CD4-positive, alpha-beta T cell treated with Interleukin-2 at 100 ng/mL for 4 hours (primary cell): ENCODE measurements at regions not wholly inside any gene's neighbourhood (a gene's known extent, or its start where the extent isn't known, plus 50 kb on each side); places are given as distances from the start of the nearest gene placed in this dataset.
"Not testable (repeated sequence)": the region's sequence is repeated elsewhere in the genome, so short reads cannot be mapped to it uniquely, and the experiment has no call there.

Experiments used
- DNase-seq: peaks from one replicate; pipeline ENCODE4 v3.0.0-alpha.2; 2020; ENCODE audit warnings: low spot score

DNA sequence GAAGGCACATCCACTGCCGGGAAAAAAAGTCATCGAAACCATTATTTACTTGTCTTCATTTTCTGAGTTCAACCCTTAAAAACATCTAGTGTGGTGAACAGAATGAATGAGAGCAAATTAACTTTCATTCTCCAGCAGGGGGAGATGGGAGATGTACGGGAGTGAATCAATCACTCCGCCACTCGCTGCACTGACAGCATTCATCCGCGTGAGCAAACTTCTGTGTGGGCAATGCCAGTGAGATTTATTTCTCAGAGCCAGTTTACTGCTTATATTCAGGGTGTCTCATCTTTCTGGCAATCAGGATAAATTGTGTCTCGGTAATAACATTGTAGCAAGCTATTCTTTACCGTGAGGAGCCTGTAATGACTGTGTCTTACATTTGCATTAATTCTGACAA is 463.6 kb upstream of the MIS18BP1 start:
- no peak for DNase-seq

DNA sequence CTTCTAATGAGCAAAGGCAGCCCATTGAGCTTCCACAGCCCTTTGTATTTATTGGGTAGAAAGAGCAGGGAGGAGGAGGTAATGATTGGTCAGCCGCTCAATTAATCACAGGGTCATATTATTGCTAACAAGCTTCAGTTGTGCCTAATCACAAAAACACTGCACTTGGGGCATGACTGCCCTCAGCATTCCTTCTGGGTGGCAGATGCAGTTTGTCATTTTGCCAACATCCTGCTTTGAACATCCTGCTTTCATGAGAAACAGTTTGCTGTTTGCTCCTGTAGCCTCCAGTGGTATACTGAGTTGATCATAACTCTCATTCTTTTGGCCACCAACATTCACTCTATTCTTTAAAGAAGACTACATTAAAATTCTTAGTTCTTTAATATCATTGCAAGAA is 462.9 kb upstream of the MIS18BP1 start:
- no peak for DNase-seq

DNA sequence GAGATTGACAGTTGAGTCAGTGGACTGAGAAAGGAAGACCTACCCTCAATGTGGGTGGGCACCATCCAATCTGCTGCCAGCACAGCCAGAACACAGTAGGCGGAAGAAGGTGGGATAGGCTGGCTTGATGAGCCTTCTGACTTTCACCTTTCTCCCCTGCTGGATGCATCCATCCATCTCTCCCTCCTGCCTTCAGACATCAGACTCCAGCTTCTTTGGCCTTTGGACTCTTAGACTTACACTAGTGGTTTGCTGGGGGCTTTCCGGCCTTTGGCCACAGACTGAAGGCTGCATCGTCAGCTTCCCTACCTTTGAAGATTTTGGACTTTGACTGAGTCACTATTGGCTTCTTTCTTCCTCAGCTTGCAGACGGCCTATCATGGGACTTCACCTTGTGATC is 456.5 kb upstream of the MIS18BP1 start:
- no peak for DNase-seq

DNA sequence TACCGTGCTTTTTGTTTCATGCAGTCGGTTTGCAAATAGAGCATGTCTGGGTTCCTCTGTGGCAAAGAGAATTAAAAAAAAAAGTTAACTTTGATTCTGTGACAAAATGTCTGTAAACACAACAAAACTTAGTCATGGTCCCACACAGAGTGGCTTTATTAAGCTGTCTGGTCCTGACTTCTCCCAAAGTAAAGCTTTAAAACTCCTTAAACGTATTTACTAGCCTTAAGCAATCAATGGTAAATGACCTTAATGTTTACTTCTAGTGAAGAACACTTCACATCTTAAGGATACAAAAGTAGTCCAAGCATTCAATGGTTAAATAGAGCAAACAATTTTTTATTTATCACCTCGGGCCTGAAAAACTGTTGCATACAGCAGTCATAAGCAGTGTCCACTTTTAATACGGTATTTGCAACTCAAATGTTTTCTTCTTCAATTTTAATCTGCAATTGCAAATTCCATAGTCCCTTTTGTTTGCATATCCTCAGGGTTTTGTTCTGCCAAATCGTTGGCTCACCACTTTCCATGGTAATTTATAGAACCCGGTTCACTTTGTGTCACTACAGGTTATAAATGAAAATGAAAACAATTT is 453.0 kb upstream of the MIS18BP1 start:
- DNase-seq, result no peak

DNA sequence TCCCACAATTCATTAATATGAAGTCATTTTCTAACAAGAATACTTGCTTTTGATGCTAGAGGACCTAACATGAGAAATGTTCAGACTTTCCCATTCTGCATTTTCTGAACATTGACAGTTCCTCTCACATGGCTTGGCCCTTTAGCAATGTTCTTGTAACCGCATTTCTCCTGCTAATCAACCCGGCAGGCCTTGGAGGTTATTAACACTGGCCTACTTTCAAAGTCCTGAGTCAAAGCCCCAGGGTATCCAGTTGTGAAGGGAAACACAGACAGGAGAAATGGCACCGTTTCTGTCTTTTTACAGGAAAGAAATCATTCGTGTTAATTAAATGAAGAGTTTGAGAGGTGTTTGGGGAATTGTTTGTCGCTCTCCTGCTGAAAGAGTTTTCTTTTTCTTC is 446.5 kb upstream of the MIS18BP1 start:
- no peak for DNase-seq

DNA sequence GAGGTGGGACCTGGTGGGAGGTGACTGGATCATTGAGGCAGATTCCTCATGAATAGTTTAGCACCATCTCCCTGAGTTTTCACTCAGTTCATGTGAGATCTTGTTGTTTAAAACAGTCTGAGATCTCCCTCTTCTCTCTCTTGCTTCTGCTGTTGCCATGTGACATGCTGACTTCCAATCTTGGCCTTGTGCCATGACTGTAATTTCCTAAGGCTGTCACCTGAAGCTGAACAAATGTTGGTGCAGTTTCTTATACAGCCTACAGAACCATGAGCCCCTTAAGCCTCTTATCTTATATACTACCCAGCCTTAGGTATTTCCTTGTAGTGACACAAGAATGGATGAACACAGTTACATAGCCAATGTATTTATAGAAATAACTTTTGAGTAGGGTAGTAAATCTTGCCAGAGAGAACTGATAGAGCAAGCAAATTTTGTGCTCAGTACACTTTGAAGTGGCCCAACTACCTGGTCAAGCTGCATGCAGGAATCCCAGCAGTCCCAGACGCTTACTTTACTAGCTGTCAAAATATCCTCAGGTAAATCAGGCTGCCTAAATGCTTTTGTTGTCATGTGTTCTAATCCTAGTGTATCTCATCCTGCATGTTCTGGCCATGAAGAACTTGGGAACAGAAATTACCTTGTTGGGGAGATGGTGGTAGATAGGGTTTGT is 445.6 kb upstream of the MIS18BP1 start:
- DNase-seq, result no peak

DNA sequence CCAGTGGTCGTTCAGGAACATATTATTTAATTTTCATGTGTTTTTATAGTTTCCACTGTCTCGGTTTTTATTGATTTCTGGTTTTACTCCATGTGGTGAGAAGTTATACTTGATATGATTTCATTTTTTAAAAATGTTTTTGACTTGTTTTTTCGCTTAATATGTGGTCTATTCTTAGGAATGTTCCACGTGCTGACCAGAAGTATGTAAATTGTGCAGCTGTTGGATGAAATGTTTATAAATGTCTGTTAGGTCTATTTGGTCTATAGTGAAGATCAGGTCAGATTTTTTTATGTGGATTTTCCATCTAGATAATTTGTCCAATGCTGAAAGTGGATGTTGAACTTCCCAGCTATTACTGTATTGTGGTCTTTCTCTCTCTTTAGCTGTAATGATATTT is 433.8 kb upstream of the MIS18BP1 start:
- DNase-seq, result no peak

DNA sequence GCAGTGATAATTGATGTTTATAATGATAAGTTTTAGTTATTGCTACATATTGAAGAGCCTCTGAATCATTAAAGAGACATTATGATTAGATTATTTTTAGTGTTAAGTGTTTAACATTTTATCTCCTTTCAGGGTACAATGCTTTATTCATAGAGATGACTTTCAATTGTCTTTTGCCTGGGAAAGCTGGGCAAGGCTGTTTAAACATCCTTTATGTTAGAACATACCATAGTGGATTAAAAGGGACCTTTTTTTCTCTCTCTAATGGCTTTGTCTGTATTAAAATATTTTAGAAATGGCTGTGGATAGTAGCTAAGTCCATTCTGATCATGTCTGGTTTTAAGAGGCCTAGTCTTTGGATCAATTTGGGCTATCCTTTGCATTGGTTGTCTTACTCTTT is 427.5 kb upstream of the MIS18BP1 start:
- no peak for DNase-seq

DNA sequence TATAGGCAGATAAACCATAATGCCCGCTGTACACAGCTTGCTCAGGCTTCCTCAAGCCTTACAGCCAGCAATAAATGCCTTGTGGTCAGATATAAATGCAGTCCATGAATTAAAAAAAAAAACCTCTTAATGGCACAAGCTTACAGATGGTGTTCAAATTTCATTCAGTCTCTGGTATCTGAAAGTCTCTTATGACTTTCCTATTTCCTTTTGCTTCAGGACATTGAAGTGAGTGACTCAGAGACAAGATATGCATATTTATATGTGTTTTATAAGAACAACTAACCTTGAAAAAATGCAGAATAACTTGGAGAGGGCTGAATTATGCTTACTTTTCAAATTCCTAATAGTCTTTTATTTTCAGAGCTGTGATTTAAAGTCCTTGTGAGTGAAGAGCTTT is 426.9 kb upstream of the MIS18BP1 start:
- DNase-seq, result no peak

DNA sequence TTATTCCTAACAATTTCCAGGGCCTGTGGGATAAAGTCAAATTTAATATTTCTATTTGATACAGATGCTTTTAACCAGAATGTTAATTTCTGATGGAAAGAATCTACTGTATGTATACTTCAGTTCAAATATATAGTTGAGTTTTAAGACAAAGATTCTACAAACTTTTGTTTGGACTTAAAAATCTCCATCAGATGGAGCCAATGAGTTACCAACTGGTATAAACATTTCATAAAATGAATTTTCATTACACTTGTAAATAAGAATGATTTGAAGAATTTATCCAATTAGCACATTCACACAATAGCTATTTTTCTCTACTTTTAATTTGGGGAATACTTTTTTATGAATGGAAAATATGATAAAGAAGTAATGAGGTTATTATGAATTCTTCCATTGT is 425.2 kb upstream of the MIS18BP1 start:
- DNase-seq, result no peak

DNA sequence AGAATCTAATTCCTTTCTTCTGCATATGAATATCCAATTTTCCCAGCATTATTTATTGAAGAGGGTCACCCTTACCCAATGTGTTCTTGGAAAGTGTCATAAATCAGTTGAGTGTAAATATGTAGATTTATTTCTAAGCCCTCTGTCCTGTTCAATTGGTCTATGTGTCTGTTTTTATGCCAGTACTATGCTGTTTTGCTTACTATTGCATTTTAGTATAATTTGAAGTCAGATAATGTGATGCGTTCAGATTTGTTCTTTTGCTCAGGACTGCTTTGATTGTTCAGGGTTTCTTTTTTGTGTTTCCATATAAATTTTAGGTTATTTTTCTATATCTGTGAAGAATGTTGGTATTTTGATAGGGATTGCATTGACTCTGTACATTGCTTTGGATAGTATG is 420.4 kb upstream of the MIS18BP1 start:
- DNase-seq, result no peak

DNA sequence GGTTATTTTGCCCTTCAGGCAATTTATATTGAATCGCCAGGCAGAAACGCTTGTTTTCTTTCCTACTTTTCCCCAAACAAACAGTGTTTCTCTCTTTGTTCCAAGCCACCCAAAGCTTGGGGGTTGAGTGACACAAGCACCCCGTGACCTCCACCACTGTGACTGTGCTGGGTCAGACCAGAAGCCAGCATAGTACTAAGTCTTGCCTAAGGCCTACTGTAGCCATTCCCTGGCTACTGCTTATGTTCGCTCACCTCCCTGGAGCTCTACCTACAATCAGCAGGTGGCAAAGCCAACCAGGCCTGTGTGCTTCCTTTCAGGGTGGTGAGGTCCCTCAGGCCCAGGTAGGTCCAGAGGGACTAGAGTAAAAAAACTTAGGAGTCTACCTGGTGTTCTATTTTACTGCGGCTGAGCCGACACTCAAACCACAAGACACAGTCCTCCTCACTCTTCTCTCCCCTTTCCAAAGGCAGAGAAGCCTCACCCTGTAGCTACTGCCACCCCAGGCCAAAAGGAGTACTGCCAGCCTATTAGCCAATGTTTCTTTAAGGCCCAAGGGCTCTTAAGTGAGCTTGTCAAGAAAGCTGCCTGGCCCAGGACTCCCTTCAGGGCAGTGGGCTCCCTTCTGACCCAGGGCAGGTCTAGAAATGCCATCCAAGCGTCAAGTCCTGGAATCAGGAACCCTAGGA is 411.8 kb upstream of the MIS18BP1 start:
- DNase-seq, result no peak

DNA sequence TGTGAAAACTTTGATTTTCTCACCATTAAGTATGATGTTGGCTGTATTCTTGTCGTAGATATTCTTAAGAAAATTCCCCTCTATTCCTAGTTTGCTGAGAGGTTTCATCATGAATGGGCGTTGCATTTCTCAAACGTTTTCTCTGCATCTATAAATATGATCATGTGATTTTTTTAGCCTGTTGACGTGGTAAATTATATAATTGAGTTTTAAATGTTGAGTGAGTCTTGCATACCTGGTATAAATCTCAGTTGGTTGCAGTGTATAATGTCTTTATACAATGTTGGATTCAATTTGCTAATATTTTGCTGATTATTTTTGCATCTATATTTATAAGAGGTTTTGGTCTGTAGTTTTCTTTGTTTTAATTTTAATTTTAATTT is 405.9 kb upstream of the MIS18BP1 start:
- DNase-seq, result no peak

DNA sequence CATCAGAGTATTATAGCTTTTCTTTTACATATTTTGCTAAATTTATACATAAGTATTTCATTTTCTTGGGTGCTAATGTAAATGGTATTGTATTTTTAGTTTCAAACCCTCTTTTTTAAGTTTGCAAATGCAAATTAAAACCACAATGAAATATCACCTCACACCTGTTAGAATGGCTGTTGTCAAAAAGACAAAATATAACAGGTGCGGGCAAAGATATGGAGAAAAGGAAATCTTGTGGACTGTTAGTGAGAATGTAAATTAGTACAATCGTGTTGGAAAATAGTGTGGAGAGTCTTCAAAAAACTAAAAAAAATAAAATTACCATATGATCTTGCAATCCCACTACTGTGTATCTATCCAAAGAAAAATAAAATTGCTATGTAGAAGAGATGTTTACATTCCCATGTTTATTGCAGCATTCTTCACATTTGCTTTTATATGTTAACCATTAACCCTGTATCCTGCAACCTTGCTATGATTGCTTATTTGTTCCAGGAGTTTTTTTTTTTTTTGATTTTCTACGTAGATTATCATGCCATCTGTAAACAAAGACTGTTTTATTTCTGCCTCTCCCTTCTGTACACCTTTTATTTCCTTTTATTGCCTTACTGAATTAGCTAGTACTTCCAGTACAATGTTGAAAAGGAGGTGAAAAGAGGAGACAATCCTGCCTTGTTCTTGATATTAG is 405.4 kb upstream of the MIS18BP1 start:
- no peak for DNase-seq

DNA sequence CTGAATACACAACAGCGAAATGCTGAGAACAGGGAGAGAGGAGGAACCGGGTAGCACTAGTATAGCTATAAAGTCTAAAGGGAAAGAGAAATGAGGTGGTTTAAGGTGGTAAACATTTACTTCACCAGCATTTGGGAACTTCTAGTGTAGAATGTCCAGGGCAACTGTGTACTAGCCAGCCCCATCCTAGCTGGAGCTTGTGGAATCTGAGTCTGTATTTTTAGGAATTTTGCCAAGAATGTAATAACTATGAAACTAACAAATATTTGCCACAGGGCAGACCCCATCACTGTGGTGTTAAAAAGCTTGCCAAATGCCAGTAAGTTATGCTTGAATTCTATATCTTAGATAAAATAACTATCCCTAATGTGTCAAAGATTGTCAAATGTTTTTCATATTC is 398.9 kb upstream of the MIS18BP1 start:
- no peak for DNase-seq

DNA sequence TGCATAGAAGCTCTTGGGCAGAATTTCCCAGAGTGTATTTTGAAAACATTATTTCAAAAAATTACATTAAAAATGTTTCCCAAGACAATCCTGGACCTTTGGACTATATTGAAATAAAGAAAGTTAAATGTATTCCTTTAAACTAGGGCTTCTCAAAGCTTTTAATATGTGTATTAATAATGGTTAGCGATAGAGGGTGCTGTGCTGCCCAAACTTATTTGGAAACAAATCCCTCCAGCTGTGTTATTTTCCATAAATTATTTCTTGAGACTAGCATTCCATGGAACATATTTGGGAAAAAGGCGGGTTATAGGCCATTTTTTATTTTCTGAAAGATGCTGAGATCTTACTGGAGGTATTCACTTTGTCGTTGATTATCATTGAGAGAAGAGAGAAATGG is 397.8 kb upstream of the MIS18BP1 start:
- no peak for DNase-seq

DNA sequence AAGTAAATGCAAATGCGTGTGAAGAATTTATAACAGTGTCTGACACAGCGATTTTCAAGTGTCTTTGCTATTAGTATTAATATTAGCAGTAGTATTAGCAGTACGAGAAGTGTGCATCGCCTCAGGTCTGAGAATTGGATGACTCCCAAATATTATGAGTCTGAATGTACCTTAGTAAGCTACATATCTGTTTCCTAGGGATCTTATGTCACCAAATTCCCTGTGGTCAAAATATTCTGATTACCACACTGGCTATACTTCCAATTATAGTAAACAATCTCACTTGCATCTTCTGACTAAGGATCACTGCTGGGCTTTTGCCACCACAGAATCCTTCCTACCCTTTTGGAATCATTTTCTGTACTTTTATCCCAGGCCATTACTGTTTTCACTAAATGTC is 396.0 kb upstream of the MIS18BP1 start:
- no peak for DNase-seq

DNA sequence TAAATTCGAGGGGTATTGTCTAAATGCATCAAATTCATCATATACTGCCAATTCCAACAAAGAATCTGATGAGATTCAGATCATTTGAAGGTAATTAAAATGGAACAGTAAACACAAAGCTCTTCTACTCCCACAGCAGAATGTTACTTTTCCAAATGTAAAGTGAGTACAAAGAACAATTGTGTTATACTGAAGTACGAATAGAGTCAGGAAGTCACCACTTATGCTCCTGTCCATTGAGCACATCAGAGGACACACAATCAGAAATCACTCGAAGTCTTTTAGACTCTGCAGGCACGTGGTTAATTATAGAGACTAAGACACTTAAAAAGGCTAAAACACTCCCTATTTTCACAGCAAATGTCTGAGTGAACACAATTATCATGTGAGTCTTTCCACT is 388.5 kb upstream of the MIS18BP1 start:
- DNase-seq, result no peak

DNA sequence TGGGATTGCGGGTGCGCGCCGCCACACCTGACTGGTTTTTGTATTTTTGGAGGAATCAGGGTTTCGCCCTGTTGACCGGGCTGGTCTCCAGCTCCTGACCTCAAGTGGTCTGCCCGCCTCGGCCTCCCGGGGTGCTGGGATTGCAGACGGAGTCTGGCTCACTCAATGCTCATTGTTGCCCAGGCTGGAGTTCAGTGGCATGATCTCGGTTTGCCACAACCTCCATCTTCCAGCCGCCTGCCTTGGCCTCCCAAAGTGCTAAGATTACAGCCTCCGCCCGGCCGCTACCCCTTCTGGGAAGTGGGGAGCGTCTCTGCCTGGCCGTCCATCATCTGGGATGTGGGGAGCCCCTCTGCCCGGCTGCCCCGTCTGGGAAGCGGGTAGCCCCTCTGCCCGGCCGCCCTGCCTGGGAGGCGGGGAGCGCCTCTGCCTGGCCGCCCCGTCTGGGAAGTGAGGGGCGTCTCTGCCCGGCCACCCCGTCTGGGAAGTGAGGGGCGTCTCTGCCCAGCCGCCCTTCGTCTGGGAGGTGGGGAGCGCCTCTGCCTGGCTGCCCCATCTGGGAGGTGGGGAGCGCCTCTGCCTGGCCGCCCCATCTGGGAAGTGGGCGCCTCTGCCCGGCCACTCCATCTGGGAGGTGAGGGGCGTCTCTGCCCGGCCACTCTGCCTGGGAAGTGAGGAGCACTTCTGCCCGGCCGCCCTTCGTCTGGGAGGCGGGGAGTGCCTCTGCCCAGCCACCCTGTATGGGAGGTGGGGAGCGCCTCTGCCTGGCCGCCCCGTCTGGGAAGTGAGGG is 381.8 kb upstream of the MIS18BP1 start:
- not testable (repeated sequence) for DNase-seq

DNA sequence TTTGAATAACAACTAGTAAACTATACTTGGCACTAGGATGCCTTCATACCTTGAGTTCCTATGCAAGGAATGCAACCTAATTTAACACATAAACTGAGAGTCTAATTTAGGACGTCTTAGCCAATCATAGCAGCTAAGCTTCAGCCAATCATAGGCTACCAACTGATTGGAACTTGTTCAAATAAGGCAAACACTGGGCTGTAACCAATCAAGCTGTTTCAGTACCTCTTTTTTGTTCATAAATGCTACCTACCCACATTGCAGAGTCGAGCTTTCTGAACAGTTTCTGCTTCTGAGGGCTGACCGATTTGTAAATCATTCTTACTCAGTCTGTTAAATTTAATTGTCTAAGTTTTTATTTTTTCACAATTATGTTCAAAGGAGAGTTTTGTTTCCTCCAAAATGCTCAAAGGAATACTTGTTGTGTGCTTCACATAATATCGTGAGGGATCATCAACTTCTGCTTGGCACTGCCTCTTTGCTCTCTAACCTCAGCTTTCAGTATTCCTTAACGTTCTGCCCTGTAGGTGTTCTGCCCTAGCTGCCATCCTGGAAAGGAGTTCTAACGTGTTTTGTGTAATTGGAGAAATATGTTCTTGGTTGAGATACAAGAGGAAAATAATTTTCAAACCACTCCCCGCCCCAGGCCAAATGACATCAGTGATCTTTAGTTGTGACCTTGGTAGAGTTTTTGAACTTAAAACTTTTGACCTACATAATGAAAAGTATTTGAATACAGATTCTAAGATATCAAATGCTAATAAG is 380.4 kb upstream of the MIS18BP1 start:
- DNase-seq, result no peak

DNA sequence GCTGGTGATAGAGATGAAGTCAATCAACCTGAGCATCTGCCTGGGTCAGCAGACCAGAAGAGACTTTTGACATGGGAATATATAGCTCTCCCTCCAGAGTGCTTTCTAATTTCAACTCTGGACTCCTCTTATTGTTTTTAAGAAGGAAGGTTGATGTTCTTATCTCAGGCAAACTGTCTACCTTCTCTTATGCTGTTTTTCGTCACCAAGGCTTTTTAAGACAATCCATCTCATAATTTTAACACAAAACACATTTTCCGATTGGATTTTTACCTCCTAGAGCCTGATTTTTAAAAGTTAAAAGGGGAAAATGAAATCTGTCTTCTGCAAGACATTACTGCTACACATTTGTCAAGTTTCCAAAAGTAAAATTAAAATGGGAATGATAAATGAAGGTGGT is 368.7 kb upstream of the MIS18BP1 start:
- DNase-seq, result no peak

DNA sequence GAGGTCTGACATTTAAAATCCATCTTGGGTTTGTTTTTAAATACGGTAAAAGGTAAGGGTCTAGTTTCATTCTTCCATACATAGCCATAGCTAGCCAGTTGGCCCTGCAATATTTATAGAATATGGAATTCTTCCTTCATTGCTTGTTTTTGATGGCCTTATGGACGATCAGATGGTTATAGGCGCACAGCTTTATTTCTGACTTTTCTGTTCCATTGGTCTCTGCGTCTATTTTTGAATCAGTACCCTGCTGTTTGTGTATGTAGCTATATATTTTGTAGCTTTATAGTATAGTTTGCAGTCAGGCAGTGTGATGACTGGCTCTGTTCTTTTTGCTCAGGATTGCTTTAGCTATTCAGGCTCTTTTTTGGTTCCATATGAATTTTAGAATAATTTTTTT is 366.8 kb upstream of the MIS18BP1 start:
- no peak for DNase-seq
